ENCODE measurements at regions not wholly inside any gene's neighbourhood (a gene's known extent, or its start where the extent isn't known, plus 50 kb on each side); places are given as distances from the start of the nearest gene placed in this dataset.

DNA sequence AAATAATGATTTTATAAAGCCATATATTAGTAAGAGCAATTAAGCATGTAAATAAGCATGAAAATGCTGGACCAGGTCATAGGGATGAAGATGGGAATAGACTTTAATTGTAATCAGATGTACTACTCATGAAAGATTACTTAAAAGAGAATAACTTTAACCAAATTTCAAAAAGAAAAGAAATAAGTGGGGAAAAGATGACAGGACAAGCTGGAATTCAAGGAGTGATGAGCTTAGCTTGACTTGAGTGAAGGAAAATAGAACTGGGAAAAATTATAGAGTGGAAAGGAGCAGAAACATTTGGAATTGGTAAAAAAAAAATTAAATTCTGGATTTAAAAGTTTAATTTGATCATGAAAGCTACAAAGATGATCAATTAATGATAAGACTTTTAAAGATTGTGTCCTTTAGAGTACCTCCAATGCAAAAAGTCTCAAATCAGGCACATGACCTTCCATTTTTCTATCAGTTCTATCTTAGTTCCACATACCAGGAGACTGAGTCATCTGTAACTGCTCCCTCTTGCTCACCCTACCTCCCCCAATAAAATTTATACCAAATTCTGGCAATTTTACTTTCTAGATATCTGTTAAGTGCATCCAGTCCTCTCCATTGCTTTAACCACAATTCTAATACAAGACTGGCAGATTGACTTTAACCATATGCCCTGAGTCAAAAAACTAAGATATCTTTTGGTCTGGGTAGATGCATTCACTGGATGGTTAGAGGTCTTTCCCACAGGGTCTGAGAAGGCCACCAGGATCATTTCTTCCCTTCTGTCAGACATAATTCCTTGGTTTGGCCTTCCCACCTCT lies 56.4 kb upstream of the SLIT2 start:
- TF ChIP-seq, protein P1, sequence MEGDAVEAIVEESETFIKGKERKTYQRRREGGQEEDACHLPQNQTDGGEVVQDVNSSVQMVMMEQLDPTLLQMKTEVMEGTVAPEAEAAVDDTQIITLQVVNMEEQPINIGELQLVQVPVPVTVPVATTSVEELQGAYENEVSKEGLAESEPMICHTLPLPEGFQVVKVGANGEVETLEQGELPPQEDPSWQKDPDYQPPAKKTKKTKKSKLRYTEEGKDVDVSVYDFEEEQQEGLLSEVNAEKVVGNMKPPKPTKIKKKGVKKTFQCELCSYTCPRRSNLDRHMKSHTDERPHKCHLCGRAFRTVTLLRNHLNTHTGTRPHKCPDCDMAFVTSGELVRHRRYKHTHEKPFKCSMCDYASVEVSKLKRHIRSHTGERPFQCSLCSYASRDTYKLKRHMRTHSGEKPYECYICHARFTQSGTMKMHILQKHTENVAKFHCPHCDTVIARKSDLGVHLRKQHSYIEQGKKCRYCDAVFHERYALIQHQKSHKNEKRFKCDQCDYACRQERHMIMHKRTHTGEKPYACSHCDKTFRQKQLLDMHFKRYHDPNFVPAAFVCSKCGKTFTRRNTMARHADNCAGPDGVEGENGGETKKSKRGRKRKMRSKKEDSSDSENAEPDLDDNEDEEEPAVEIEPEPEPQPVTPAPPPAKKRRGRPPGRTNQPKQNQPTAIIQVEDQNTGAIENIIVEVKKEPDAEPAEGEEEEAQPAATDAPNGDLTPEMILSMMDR (IDR thresholded peaks at IDR 0.05; ENCODE audit: insufficient read depth, low read length, poor library complexity, severe bottlenecking): no peak
- TF ChIP-seq EZH2phosphoT487 (conservative IDR thresholded peaks at IDR 0.05; ENCODE audit: low read length): no peak

Measured in SU-DHL-6 (cell line).